Upper lobe of right lung (tissue), 1 donor: ENCODE measurements at regions not wholly inside any gene's neighbourhood (a gene's known extent, or its start where the extent isn't known, plus 50 kb on each side); places are given as distances from the start of the nearest gene placed in this dataset.

Experiments
- ATAC-seq: fragments of 200-7000 bp; cut with Tn5 transposase; one replicate; pipeline ENCODE4 v1.9.1; 2020; ENCODE audit warnings: mild to moderate bottlenecking, moderate library complexity
- DNase-seq: peaks from one replicate; pipeline ENCODE4 v3.0.0-alpha.2; 2020
- H3K27ac ChIP-seq: fragments of 200-600 bp; one replicate; pipeline ENCODE4 v1.8.0; 2022
- H3K27me3 ChIP-seq: fragments of 200-600 bp; one replicate; pipeline ENCODE4 v1.8.0; 2022; ENCODE audit warnings: mild to moderate bottlenecking
- H3K36me3 ChIP-seq: fragments of 200-600 bp; one replicate; pipeline ENCODE4 v1.8.0; 2022
- H3K4me1 ChIP-seq: fragments of 200-600 bp; one replicate; pipeline ENCODE4 v1.8.0; 2022
- H3K4me3 ChIP-seq: fragments of 200-600 bp; one replicate; pipeline ENCODE4 v1.8.0; 2022; ENCODE audit warnings: mild to moderate bottlenecking
- H3K9me3 ChIP-seq: fragments of 200-600 bp; one replicate; pipeline ENCODE4 v1.8.0; 2022
- CTCF ChIP-seq: fragments of 200-600 bp; IDR thresholded peaks from one replicate; pipeline ENCODE4 v1.8.0; 2022; ENCODE audit warnings: antibody characterized with exemption
- intact Hi-C: fragments of 100-400 bp; cut with DNase I; formaldehyde crosslinking; loops from one replicate; pipeline ENCODE4 v1.11.0; 2022
- donor health status: DM: no; HTN: yes; CAD: no; lungs with severe emphysema.

- ATAC-seq, result no peak
- no peaks in the 10 kb centered on the region for H3K9me3 ChIP-seq
- H3K4me1 ChIP-seq, result no peaks in the 10 kb centered on the region
- TF ChIP-seq CTCF, result no peak
- H3K4me3 ChIP-seq, result no peak overlapping the region
- no peaks in the 10 kb centered on the region for H3K27me3 ChIP-seq
- no peak for DNase-seq
- intact Hi-C loops, result no loop called here
- H3K27ac ChIP-seq, result no peak overlapping the region
- H3K36me3 ChIP-seq, result no peaks in the 10 kb centered on the region
These were observed 333.7 kb downstream of the CYP26B1 start for GRCh38 chr2:71813807-71814470.

DNA sequence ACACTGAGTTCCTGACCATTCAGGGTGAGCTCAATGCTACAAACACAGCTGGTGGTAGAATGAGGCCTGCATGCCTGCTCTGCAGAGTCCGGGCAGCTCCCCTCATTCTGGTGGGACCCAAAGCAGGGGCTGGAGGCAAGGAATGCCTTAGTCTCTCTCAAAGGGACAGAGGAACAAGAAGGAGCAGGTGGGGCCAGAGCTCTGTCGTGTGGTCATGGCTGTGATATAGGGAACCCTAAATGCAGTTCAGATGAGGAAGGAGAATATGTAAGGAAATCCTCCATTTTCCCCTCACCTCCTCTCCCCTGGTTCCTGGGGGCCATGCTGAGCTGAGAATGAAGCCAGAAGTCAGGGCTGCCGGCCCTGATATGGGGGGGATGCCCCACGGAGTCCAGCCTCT is 334.3 kb downstream of the CYP26B1 start:
- TF ChIP-seq CTCF, result no peak
- Histone ChIP-seq H3K9me3 (no peaks in the 10 kb centered on the region), H3K36me3 (no peaks in the 10 kb centered on the region), H3K27me3 (no peaks in the 10 kb centered on the region), H3K27ac (no peak overlapping the region), H3K4me3 (no peak overlapping the region), H3K4me1 (peaks cover 3% of the 10 kb centered on the region)
- intact Hi-C loops, result no loop called here
- ATAC-seq, result no peak
- no peak for DNase-seq

GRCh38 chr2:71812736-71813135 is 334.9 kb downstream of the CYP26B1 start:
- Histone ChIP-seq H3K27me3 (no peaks in the 10 kb centered on the region), H3K27ac (no peak overlapping the region), H3K36me3 (no peaks in the 10 kb centered on the region), H3K4me1 (peaks cover 5% of the 10 kb centered on the region), H3K9me3 (no peaks in the 10 kb centered on the region), H3K4me3 (no peak overlapping the region)
- intact Hi-C loops, result no loop called here
- no peak for DNase-seq
- no peak for ATAC-seq
- no peak for TF ChIP-seq CTCF

GRCh38 chr2:71811726-71812125 is 335.9 kb downstream of the CYP26B1 start:
- no peak for DNase-seq
- Histone ChIP-seq H3K36me3 (no peaks in the 10 kb centered on the region), H3K4me3 (no peak overlapping the region), H3K9me3 (no peaks in the 10 kb centered on the region), H3K27me3 (no peaks in the 10 kb centered on the region), H3K4me1 (peaks cover 6% of the 10 kb centered on the region), H3K27ac (no peak overlapping the region)
- intact Hi-C loops, result no loop called here
- ATAC-seq, result no peak
- TF ChIP-seq CTCF, result no peak

DNA sequence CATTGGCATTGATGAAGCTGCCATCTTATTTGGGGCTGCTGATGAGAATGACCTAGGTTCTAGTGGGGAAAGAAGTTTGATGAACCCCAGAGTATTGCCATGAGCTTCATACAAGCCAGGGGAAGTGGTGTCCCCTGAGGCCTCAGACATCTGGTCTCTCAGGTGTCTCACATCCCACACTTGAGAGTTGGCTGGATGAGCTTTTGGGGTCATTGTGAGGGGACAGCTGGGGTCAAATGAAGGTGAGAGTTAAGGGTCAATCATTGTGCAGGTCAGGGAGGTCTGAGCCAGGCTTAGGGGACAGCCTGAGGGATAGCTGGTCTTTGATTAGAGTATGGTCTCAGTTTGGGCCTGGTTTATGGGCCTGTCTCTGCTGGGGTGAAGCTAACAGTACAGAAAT is 336.5 kb downstream of the CYP26B1 start:
- ATAC-seq, result no peak
- TF ChIP-seq CTCF, result no peak

More for the DNA sequence above, 336.5 kb downstream of the CYP26B1 start:
- Histone ChIP-seq H3K4me3 (no peak overlapping the region), H3K27me3 (no peaks in the 10 kb centered on the region), H3K27ac (no peak overlapping the region), H3K36me3 (no peaks in the 10 kb centered on the region), H3K4me1 (peaks cover 6% of the 10 kb centered on the region), H3K9me3 (no peaks in the 10 kb centered on the region)
- intact Hi-C loops, result no loop called here
- DNase-seq, result no peak
